ENCODE measurements at regions not wholly inside any gene's neighbourhood (a gene's known extent, or its start where the extent isn't known, plus 50 kb on each side); places are given as distances from the start of the nearest gene placed in this dataset.
"Not testable (repeated sequence)": the region's sequence is repeated elsewhere in the genome, so short reads cannot be mapped to it uniquely, and the experiment has no call there.

DNA sequence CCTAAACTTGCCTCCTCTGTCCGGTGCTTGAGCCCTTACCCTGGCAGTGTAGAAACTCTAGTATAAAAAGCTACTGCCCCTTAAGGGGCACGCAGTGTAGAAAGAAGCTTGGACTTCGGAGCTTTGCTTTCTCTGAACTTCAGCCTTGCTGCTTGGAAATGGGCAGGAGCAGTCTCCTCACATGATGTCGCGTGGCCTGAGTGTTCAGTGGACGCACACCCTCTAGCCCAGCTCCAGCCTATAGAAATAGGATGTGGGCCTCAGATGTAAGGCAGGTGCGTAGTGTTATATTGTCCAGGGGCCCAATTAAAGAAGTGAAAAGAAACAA is 98.2 kb upstream of the PCBD1 start:
- Mint-ChIP-seq H3K4me1 (peaks cover 60% of the 10 kb centered on the region), H3K9me3 (peaks cover 14% of the 10 kb centered on the region), H3K27me3 (ENCODE audit: low read depth, poor library complexity) (peaks cover 29% of the 10 kb centered on the region), H3K36me3 (ENCODE audit: low read depth) (no peaks in the 10 kb centered on the region), H3K27ac (no peak overlapping the region), H3K4me3 (no peak overlapping the region)
- DNase-seq: no peak
- TF ChIP-seq, protein P1, sequence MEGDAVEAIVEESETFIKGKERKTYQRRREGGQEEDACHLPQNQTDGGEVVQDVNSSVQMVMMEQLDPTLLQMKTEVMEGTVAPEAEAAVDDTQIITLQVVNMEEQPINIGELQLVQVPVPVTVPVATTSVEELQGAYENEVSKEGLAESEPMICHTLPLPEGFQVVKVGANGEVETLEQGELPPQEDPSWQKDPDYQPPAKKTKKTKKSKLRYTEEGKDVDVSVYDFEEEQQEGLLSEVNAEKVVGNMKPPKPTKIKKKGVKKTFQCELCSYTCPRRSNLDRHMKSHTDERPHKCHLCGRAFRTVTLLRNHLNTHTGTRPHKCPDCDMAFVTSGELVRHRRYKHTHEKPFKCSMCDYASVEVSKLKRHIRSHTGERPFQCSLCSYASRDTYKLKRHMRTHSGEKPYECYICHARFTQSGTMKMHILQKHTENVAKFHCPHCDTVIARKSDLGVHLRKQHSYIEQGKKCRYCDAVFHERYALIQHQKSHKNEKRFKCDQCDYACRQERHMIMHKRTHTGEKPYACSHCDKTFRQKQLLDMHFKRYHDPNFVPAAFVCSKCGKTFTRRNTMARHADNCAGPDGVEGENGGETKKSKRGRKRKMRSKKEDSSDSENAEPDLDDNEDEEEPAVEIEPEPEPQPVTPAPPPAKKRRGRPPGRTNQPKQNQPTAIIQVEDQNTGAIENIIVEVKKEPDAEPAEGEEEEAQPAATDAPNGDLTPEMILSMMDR (IDR thresholded peaks at IDR 0.05): no peak

DNA sequence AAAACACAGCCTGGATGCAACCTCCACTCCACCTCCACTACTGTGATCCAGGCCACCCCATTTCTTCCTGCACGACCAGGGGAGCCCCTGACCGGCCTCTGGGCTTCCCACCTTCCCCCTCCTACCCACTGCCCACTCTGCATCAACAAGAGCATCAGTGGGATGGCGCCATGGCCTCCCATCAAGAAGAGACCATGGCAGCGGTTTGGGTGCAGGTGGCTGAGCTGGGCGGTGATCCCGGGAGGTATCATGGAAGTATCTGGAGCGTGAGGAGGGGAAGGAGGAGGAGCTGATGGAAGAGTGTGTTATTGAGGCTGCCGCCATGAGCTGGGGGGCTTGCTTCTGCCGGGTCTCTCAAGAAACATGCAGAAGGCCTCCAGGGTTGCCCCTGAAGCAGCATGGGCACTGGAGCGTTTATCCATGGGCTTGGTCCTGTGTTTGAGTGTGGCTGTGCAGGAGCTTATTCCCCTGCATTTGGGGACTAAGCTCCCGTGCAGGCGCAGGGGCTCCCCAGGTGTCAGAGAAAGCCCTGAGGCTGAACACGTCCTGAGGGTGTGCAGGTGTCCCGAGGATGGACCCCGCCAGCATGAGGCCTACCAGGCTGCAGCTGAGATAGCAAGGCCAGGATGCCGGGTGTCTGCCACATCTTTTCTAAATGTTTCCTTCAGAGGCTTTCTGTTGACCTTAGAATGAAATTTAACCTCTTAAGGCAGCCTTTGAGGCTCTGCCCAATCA is 99.2 kb upstream of the PCBD1 start:
- Mint-ChIP-seq H3K36me3 (ENCODE audit: low read depth) (no peaks in the 10 kb centered on the region), H3K4me3 (peak overlapping the region; percentile 7), H3K27me3 (ENCODE audit: low read depth, poor library complexity) (peaks cover 23% of the 10 kb centered on the region), H3K4me1 (peaks cover 60% of the 10 kb centered on the region), H3K27ac (peak overlapping the region; percentile 71), H3K9me3 (peaks cover 14% of the 10 kb centered on the region)
- TF ChIP-seq, protein P1 (IDR thresholded peaks at IDR 0.05): no peak
- no peak for DNase-seq

DNA sequence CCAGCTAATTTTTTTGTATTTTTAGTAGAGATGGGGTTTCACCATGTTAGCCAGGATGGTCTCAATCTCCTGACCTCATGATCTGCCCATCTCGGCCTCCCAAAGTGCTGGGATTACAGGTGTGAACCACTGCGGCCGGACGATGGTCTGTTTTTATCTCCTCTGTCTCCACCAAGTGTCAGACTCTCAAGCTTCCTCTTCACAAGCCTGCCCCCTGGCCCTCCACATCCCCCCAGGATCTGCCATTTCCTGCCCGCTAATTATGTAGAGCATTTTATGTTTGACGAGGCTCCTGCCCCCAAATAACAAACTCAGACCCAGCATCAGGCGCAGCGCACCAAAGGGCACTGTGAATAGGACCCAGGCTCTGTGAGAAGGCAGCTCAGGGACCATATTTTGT is 101.8 kb upstream of the PCBD1 start:
- not testable (repeated sequence) for H3K9me3 Mint-ChIP-seq; DNase-seq; H3K4me3 Mint-ChIP-seq; H3K27ac Mint-ChIP-seq; H3K36me3 Mint-ChIP-seq (ENCODE audit: low read depth)
- Mint-ChIP-seq H3K4me1 (peaks cover 50% of the 10 kb centered on the region), H3K27me3 (ENCODE audit: low read depth, poor library complexity) (peaks cover 29% of the 10 kb centered on the region)

GRCh38 chr10:70990681-70991080 is 102.3 kb upstream of the PCBD1 start:
- Mint-ChIP-seq H3K9me3 (no peaks in the 10 kb centered on the region), H3K4me1 (peaks cover 45% of the 10 kb centered on the region), H3K36me3 (ENCODE audit: low read depth) (no peaks in the 10 kb centered on the region), H3K4me3 (no peak overlapping the region), H3K27ac (no peak overlapping the region), H3K27me3 (ENCODE audit: low read depth, poor library complexity) (peaks cover 33% of the 10 kb centered on the region)
- DNase-seq: no peak
- TF ChIP-seq, protein P1 (IDR thresholded peaks at IDR 0.05): no peak

DNA sequence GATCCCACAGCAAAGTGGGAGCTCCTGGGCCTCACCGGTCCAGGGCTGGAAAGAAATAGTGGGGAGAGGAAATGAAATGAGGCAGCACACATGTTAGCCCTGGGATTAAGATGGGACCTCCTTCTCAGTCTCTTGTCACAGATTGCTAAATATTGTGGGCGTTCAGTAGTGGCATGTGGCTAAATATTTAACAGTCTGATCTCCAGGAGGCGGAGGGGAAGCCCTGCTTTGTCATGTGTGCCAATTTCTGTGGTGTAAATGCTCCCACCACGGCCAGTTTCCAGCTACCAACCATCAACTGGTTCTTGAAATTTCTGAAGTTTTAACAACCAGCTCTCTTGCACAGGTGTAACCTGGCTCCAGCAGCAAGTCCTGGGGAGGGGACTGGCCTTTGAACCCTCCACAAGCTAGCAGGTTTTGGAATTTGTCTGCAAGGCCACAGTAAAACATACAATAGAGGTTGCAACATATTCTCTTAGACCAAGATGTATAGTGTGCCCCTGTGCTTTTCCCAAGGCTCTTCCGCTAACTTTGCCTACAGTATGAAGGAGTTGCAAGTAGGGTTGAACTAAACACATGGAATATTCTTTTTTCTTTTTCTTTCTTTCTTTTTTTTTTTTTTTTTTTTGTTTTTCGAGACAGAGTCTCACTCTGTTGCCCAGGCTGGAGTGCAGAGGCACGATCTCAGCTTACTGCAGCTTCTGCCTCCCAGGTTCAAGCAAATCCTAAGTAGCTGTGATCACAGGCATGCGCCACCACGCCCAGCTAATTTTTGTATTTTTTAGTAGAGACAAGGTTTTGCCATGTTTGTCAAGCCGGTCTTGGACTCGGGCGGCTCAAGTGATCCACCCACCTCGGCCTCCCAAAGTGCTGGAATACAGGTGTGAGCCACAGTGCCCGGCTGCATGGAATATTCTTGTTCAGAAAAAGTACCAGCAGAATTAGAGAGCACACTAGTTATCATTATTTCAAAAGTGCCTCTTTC is 103.1 kb upstream of the PCBD1 start:
- Mint-ChIP-seq H3K4me3 (no peak overlapping the region), H3K9me3 (no peaks in the 10 kb centered on the region), H3K36me3 (ENCODE audit: low read depth) (no peaks in the 10 kb centered on the region), H3K27me3 (ENCODE audit: low read depth, poor library complexity) (peaks cover 38% of the 10 kb centered on the region), H3K4me1 (peaks cover 42% of the 10 kb centered on the region), H3K27ac (no peak overlapping the region)
- TF ChIP-seq, protein P1 (IDR thresholded peaks at IDR 0.05): no peak
- DNase-seq: no peak

DNA sequence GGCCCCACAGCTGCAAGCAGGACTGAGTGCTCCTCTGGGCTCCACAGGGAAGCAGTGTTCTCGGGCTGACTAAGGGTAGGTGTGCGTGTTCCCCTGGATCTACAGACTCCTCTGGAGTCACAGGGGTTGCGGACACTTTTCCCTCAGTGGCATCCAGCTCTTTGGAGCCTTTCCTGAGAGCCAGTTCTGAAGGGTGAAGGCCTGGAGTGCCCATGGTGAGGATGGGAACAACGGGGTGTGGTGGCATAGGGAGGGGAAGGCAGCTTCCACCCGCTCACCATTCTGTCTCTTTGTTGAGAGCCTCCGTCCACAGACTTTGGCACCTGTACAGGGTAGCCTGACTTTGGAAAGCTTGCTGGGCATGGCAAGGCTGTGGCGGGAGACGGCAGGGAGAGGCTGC is 104.1 kb upstream of the PCBD1 start:
- Mint-ChIP-seq H3K9me3 (no peaks in the 10 kb centered on the region), H3K27me3 (ENCODE audit: low read depth, poor library complexity) (peaks cover 37% of the 10 kb centered on the region), H3K27ac (no peak overlapping the region), H3K4me1 (peaks cover 39% of the 10 kb centered on the region), H3K4me3 (no peak overlapping the region), H3K36me3 (ENCODE audit: low read depth) (no peaks in the 10 kb centered on the region)
- TF ChIP-seq, protein P1 (IDR thresholded peaks at IDR 0.05): no peak
- no peak for DNase-seq

All from nephron progenitor cell (in vitro differentiated cells).